ENCODE measurements at regions not wholly inside any gene's neighbourhood (a gene's known extent, or its start where the extent isn't known, plus 50 kb on each side); places are given as distances from the start of the nearest gene placed in this dataset.

DNA sequence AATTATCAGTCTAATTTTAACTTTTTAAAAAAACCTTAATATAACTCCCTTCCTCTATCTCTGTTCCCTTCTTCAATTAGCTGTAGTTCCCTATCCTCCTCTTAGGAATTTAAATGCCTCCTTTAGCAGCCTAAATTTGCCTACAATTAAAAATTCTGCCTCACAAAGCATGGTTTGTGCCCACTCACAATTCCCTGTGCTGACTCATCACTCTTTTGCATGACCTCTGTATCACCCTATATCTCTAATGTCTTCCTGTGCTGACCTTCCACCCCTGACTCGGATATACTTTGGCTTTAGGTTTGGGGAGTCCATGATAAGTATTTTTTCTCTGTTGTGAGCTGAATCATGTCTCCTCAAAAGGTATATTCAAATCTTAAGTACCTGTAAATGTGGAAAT is 253.6 kb downstream of the RNF144B start:
- Histone ChIP-seq H3K4me2 (ENCODE audit: insufficient read depth in 1 of 2, low read depth in 2 of 2, low read length in 2 of 2) (no peak overlapping the region), H4K20me1 (replicated peaks in 1 of 2; ENCODE audit: control insufficient read depth in 1 of 2, insufficient read depth in 2 of 2, low read length in 2 of 2) (no peaks in the 10 kb centered on the region), H4K5ac (ENCODE audit: insufficient read length, low read depth, low read length) (no peak overlapping the region), H3K18ac (ENCODE audit: extremely low read depth, low read length) (no peak overlapping the region), H3K9me3 (ENCODE audit: insufficient read depth in 2 of 2, low read depth in 1 of 2, low read length in 1 of 2) (no peaks in the 10 kb centered on the region), H2BK20ac (ENCODE audit: low read length) (no peak overlapping the region), H3K23me2 (ENCODE audit: low read depth, low read length) (no peaks in the 10 kb centered on the region), H3K27ac (ENCODE audit: low read depth, low read length) (no peak overlapping the region), H3K14ac (ENCODE audit: insufficient read length) (no peak overlapping the region), H2AK5ac (ENCODE audit: low read depth, low read length) (no peak overlapping the region), H3K4me1 (replicated peaks in 1 of 4; ENCODE audit: control insufficient read depth in 3 of 4, insufficient read depth in 4 of 4, low read length in 3 of 4) (no peaks in the 10 kb centered on the region), H2BK15ac (ENCODE audit: low read length) (no peak overlapping the region), H3K36me3 (ENCODE audit: control insufficient read depth in 2 of 4, insufficient read depth in 4 of 4, low read length in 3 of 4) (no peaks in the 10 kb centered on the region), H3K4me3 (ENCODE audit: extremely low read depth in 1 of 4, insufficient read depth in 2 of 4, low read depth in 3 of 4, low read length in 4 of 4) (no peak overlapping the region), H2AFZ (ENCODE audit: low read length) (no peak overlapping the region), H3K79me2 (ENCODE audit: control insufficient read depth in 1 of 2, insufficient read depth in 2 of 2, low read length in 2 of 2) (no peaks in the 10 kb centered on the region), H3K9ac (replicated peaks in 1 of 4; ENCODE audit: extremely low read depth in 1 of 4, low read depth in 3 of 4, low read length in 3 of 4) (no peak overlapping the region), H3K79me1 (ENCODE audit: low read depth, low read length) (no peaks in the 10 kb centered on the region), H3K4ac (replicated peaks; ENCODE audit: insufficient read length, low read depth, low read length) (no peak overlapping the region), H4K8ac (ENCODE audit: extremely low read depth, insufficient read depth, low read length) (no peak overlapping the region), H2BK12ac (ENCODE audit: low read depth, low read length) (no peak overlapping the region), H3K56ac (replicated peaks; ENCODE audit: insufficient read length, low read depth, low read length) (no peak overlapping the region), H2BK120ac (replicated peaks; ENCODE audit: low read depth, low read length) (no peak overlapping the region), H3K27me3 (replicated peaks in 1 of 4; ENCODE audit: control insufficient read depth in 3 of 4, extremely low read depth in 1 of 4, insufficient read depth in 3 of 4, low read length in 3 of 4) (no peaks in the 10 kb centered on the region), H2BK5ac (ENCODE audit: low read depth, low read length) (no peak overlapping the region), H4K91ac (replicated peaks; ENCODE audit: insufficient read length, low read length) (no peak overlapping the region), H3K23ac (ENCODE audit: insufficient read length) (no peak overlapping the region)
- FAIRE-seq: no peak
- 90% methylated on average over 1 of the region's 1 CpG; no CpG with 5 or more reads in 1 of the 2 experiments for WGBS, 2 experiments (ENCODE audit: extremely low coverage in 1 of 2, insufficient coverage in 1 of 2, insufficient read length in 1 of 2, insufficient replicate concordance in 2 of 2, low coverage in 1 of 2, low lambda C conversion rate in 2 of 2, missing lambda C conversion rate in 1 of 2)
- POLR2A ChIA-PET (ENCODE audit: partially characterized antibody): interaction anchor here (0.8 kb wide), 1 partner anchor 1989 kb away, joined by 3 read pairs; no protein-coding TSS in a partner anchor
- no peak for DNase-seq (ENCODE audit: low read depth in 1 of 2, low spot score in 2 of 2)
- CTCF ChIA-PET (ENCODE audit: partially characterized antibody): no interaction called here
- TF ChIP-seq MAFK (IDR thresholded peaks at IDR 0.05; ENCODE audit: low read depth, low read length) (peak; percentile 66), JUN (IDR thresholded peaks at IDR 0.05; ENCODE audit: low read depth, low read length) (no peak), KDM4A (IDR thresholded peaks at IDR 0.05; ENCODE audit: low read depth, low read length, severe bottlenecking) (no peak), POU5F1 (IDR thresholded peaks at IDR 0.05; ENCODE audit: low read depth, low read length) (no peak), BACH1 (IDR thresholded peaks at IDR 0.05; ENCODE audit: low read length) (peak; percentile 67; the same call in 1 of the 2 replicates)
- TF ChIP-seq, protein P1, sequence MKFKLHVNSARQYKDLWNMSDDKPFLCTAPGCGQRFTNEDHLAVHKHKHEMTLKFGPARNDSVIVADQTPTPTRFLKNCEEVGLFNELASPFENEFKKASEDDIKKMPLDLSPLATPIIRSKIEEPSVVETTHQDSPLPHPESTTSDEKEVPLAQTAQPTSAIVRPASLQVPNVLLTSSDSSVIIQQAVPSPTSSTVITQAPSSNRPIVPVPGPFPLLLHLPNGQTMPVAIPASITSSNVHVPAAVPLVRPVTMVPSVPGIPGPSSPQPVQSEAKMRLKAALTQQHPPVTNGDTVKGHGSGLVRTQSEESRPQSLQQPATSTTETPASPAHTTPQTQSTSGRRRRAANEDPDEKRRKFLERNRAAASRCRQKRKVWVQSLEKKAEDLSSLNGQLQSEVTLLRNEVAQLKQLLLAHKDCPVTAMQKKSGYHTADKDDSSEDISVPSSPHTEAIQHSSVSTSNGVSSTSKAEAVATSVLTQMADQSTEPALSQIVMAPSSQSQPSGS (IDR thresholded peaks at IDR 0.05; ENCODE audit: low read length): no peak

Measured in H1 (cell line).